ENCODE measurements at regions not wholly inside any gene's neighbourhood (a gene's known extent, or its start where the extent isn't known, plus 50 kb on each side); places are given as distances from the start of the nearest gene placed in this dataset.

GRCh38 chr4:71162386-71162785, 168.9 kb downstream of the DCK start:
- DNase-seq (ENCODE audit: low spot score) = no peak

GRCh38 chr4:71163317-71163716, 169.9 kb downstream of the DCK start:
- no peak for DNase-seq (ENCODE audit: low spot score)

DNA sequence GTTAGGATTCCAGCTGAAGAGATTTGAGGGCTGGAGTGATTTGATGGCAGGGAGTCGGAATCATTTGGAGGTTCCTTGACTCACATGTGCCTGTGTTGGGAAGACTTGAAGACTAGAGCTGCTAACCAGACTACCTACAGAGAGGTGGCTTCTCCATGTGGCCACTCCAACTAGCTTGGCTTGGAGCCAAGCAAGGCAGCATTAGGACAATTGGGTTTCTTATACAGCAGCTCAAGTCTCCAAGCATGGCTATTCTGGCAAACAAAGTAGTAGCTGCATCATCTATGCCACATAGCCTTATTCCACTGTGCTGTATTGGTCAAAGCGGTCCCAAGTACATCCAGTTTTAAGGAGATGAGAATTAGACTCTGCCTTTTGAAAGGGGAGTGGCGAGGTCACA, 171.7 kb upstream of the SLC4A4 start:
- DNase-seq (ENCODE audit: low spot score) = no peak

GRCh38 chr4:71171592-71171991, 167.2 kb upstream of the SLC4A4 start:
- no peak for DNase-seq (ENCODE audit: low spot score)

DNA sequence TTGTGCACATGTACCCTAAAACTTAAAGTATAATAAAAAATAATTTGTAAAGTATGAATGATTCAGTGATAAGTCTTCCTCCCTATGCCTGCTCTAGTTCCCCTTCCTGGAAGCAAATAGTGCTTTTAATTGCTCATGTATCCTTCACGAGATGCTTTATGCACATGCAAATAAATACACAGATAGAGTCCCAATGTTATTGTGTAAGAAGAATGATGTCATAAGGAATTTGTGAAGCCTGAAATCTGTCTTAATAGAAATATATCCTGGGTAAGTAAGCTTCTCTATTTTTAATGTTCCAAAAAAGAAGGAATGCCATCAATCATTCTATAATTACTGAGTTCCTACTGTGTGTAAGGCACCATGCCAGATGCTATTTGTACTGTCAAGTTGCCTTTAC, 157.5 kb upstream of the SLC4A4 start:
- no peak for DNase-seq (ENCODE audit: low spot score)

- DNase-seq (ENCODE audit: low spot score) = peak; percentile 58
Observed at GRCh38 chr4:71184195-71184781, 154.5 kb upstream of the SLC4A4 start.

GRCh38 chr4:71185037-71185436, 153.8 kb upstream of the SLC4A4 start:
- DNase-seq (ENCODE audit: low spot score) = no peak

DNA sequence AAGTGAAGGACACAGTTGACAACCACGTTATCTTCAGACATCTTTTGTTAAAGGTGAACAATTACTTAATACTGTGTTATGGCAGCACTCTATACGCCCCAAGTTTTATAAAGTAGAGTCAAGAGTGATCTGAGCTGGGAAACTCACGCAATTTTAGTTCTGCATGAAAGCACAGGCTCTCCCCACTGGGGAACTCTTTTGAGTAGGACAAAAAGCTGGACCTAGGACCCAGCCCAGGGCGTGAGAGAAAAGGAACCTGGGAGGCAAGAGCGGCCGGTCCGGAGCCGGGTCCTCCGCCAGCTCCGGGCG, 152.6 kb upstream of the SLC4A4 start:
- no peak for DNase-seq (ENCODE audit: low spot score)

DNA sequence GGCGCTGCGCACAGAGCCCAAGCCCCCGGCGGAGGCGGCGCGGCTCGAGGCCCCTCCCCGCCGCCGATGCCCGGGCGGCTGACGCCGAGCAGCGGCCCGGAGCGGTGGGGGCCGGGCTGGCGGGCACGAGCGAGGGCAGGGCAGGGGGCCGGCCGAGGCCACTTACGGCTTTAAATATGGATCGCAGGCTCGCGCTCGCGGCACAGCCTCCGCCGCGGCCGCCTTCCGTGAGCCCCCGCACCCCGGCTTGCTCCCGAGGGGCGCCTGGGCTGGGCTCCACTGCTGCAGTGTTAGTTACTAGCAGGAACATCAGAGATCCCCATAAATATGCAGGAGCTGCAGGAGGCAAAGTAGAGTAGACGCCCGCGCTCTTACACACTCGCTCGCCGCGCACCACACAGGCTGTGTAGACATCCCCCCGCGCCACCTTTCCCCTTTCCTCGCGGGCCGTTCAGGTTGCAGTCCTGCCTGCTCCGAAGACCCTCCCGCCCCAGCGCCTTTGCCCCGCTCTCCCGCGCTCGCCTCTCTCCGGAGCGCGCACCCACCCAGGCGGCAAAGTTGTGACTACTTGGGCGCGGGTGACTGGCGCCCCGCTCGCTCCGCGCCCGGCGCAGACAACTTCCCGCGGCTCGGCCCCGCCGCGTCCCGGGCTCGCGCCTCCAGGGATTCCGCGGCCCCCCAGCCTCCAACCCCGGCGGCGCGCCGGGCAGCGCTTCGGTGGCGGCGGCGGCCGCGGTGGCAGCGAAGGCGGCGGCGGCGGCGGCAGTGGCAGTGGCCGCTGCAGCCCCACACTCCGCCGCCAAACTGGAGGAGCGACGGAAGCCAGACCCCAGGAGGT, 152.0 kb upstream of the SLC4A4 start:
- peak; percentile 53 for DNase-seq (ENCODE audit: low spot score)

GRCh38 chr4:71187404-71188155, 151.2 kb upstream of the SLC4A4 start:
- DNase-seq (ENCODE audit: low spot score) = peak; percentile 4

- DNase-seq (ENCODE audit: low spot score) = no peak
Observed at GRCh38 chr4:71188156-71188640, 150.6 kb upstream of the SLC4A4 start.

- DNase-seq (ENCODE audit: low spot score) = no peak
Observed at GRCh38 chr4:71188951-71189350, 149.9 kb upstream of the SLC4A4 start.

DNA sequence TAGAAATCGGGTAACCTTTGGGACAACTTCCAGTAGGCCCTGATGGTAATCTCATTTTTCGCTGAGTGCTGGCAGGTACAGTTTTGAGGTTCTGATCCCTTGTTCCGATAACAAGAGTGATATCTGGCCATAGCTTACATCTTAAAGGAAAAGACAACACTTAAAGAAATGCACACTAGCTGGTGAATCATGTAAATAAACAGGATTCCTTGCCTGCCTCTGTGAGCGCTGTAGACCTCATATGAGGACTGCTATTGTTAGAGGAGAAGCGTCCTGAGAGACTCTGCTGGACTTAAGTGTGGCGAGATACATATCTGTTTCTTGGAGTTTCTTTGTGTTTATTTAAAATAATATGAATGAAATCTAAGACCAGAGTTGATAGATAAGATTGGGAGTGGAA, 149.3 kb upstream of the SLC4A4 start:
- DNase-seq (ENCODE audit: low spot score) = no peak

DNA sequence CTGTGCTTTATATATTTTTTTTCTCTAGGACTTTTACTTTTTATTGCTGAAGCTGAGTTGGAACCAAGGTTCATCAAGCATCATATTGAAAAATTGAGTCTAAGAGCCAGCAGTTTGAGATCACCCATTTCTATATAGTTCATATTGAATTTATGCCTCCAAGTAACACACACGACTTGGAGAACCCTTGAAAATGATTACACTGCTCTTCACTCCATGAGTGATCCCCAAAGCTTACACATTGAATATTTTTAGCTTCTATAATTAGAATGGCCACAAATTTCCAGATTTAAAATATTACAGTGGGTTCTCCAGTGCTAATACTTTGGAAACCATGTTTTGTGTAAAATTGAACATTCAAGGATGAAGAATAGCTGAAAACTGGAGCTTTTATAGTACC, 144.4 kb upstream of the SLC4A4 start:
- DNase-seq (ENCODE audit: low spot score) = no peak

GRCh38 chr4:71195924-71196323, 142.9 kb upstream of the SLC4A4 start:
- DNase-seq (ENCODE audit: low spot score) = no peak

DNA sequence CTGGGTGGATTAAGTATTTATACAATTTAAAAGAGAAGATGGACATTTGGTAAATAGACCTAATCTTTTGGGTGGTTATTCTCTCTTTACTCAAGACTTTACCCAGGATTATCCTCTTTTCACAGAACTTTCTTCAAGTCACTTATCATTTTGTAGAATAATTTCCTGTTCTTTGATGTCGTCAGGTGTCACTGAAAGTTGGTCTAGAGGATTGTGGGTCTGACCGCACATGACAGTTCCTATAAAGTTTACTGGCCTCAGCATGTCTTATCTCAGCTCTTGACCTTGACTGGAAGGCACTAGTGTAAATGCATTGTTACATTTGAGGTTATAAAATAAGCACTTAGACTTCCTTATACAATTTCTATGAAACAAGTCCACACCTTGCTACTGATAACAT, 139.9 kb upstream of the SLC4A4 start:
- no peak for DNase-seq (ENCODE audit: low spot score)

DNA sequence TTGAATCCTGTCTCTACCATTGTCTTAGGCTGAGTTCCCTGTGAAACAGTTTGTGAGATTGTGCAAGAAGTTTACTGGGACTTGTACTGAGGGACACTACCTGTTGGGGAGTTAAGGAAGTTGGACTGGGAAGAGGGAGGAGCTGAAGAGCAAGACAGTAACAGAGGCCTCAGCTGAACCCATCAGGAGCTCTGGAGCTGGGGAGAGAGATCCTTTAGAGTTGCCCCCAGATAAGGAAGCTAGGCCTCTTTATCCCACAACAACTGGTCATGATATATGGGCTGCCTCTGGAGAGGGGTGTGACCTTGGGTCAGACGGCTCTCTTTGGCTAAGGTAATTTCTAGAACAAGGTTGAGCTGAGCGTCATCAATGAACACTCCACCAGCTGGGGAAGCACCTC, 137.8 kb upstream of the SLC4A4 start:
- no peak for DNase-seq (ENCODE audit: low spot score)

DNA sequence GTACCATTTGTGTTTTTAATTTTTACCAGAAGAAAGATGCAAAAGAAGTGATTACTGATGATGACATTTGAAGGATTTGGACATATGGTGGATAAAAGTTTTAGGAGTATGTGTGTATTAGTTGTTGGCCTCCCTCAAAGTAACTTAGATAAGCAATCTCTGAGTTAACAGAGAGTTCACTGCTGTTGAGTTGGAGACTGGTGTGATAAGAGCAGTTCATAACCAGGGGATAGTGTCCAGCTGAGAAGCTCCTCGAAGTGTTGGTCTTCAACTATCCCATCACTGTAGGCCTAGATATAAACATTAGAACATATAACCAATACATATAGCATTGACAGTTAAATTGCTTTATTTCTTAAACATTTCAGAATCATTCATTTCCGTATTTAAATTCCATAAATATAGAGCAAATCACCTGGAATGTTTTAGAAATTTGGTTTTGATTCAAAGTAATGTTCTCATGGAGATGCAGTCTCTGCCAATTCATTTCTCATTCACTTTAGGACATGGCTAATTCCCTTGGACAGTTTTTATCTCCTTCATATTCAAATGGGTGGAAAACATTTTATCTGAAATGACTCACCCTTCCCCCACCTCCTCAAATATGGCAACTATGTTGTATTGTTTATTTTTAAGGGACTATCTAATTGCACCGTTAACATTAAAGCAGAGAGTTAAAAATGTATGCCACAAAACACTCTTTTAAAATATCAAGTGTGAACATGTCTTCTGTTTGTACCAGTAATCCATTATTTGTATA, 136.8 kb upstream of the SLC4A4 start:
- no peak for DNase-seq (ENCODE audit: low spot score)

DNA sequence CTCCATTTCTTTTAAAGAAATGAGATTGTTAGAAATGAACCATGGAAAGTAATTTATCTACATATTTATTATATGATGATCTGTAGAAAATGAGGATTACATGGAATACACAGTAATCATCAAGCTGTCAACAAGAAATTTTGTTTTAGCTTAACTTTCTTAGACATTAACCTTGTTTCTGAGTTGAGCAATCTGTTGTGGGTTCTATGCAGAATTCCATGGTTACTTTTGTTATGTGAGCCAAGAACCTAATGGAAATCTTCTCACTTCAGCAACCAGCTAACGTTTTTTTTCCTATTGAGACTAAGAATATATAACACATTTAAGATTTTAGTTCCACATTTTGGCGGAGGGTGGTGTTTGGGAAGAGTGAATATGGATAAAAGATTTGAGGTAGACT, 136.1 kb upstream of the SLC4A4 start:
- DNase-seq (ENCODE audit: low spot score) = no peak

- no peak for DNase-seq (ENCODE audit: low spot score)
Observed at GRCh38 chr4:71204056-71204455, 134.8 kb upstream of the SLC4A4 start.

GRCh38 chr4:71206763-71207162, 132.1 kb upstream of the SLC4A4 start:
- DNase-seq (ENCODE audit: low spot score) = no peak

DNA sequence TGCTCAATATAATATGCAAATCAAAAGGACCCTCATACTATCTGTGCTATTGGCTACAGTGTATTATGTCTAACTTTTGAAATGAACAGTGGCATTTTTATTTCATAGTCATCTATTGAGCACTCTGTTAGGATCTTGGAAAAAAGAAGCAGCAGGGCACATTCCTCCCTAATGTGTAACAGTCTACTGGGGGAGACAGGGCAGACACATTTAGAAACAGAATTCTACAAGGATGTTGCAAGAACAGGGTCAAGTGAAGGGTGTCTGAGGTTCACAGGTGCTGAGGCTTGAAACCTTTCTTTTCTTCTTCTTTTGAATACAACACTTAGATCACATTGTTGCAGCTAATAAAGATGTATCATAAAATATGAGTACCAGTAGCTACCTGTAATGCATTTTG, 129.7 kb upstream of the SLC4A4 start:
- DNase-seq (ENCODE audit: low spot score) = no peak
